ENCODE measurements at regions not wholly inside any gene's neighbourhood (a gene's known extent, or its start where the extent isn't known, plus 50 kb on each side); places are given as distances from the start of the nearest gene placed in this dataset.

DNA sequence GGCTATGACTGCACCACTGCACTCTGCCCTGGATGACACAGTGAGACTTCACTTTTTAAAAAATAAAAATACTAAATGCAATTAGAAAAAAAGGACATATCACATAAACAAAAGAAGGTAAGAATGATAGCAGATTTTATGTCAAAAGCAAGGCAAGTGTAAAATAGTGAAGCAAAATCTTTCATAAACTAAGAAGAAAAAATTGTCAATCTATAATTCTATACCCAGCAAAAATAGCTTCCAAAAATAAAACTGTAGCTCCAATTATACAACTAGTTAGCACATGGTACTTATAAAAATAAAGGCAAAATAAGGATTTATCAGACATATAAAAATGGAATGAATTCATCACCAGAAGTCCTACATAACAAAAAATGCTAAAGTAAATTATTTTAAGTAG lies 85.4 kb upstream of the SVIL start (continued):
- no peak for TF ChIP-seq NFIC (IDR thresholded peaks at IDR 0.05; ENCODE audit: low read depth, low read length)

DNA sequence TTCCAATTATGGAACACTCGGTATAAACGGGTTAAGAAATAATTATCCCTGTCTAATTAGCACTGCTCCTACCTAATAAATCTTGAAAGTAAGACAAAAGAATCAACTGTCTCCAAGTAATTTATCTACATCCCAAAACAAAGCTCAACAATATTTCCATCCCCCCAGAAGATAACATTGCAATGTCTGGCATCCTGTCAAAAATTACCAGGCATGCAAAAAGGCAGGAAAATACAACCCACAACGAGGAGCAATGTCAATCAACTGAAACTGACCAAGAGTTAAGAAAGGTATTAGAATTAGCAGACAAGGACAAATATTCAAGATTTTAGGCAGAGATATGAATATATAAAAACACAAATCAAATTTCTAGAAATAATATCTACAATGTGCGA lies 84.5 kb upstream of the SVIL start:
- no peaks in the 10 kb centered on the region for H3K79me2 ChIP-seq (ENCODE audit: control insufficient read depth, insufficient read depth, low read length)
- H3K9me3 ChIP-seq (replicated peaks; ENCODE audit: control insufficient read depth, insufficient read depth, low read length) = no peaks in the 10 kb centered on the region; the same call in 2 of the 3 replicates
- CTCF ChIA-PET = interaction anchor here (1.1 to 1.5 kb wide), 3 partner anchors 10 to 185 kb away, joined by 3 to 7 read pairs (median 4); no protein-coding TSS in a partner anchor
- intact Hi-C loops (cut with micrococcal nuclease; ENCODE audit: unreplicated experiment) = no loop called here
- no peak for DNase-seq (ENCODE audit: low read depth, low spot score)
- no peaks in the 10 kb centered on the region for H4K20me1 ChIP-seq (ENCODE audit: control insufficient read depth, insufficient read depth)
- TF ChIP-seq ZBED1 (IDR thresholded peaks at IDR 0.05; ENCODE audit: borderline replicate concordance) = no peak
- TF ChIP-seq ZSCAN29 (IDR thresholded peaks at IDR 0.05) = no peak
- no peak for TF ChIP-seq MYB (IDR thresholded peaks at IDR 0.05; ENCODE audit: borderline replicate concordance, low read depth, low read length)
- TF ChIP-seq PAX5 (IDR thresholded peaks at IDR 0.05; ENCODE audit: borderline replicate concordance, low read depth, low read length) = no peak
- TF ChIP-seq, protein P1, sequence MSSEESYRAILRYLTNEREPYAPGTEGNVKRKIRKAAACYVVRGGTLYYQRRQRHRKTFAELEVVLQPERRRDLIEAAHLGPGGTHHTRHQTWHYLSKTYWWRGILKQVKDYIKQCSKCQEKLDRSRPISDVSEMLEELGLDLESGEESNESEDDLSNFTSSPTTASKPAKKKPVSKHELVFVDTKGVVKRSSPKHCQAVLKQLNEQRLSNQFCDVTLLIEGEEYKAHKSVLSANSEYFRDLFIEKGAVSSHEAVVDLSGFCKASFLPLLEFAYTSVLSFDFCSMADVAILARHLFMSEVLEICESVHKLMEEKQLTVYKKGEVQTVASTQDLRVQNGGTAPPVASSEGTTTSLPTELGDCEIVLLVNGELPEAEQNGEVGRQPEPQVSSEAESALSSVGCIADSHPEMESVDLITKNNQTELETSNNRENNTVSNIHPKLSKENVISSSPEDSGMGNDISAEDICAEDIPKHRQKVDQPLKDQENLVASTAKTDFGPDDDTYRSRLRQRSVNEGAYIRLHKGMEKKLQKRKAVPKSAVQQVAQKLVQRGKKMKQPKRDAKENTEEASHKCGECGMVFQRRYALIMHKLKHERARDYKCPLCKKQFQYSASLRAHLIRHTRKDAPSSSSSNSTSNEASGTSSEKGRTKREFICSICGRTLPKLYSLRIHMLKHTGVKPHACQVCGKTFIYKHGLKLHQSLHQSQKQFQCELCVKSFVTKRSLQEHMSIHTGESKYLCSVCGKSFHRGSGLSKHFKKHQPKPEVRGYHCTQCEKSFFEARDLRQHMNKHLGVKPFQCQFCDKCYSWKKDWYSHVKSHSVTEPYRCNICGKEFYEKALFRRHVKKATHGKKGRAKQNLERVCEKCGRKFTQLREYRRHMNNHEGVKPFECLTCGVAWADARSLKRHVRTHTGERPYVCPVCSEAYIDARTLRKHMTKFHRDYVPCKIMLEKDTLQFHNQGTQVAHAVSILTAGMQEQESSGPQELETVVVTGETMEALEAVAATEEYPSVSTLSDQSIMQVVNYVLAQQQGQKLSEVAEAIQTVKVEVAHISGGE (CRISPR knock-in tag; IDR thresholded peaks at IDR 0.05) = no peak
- no peak for TF ChIP-seq GABPA (IDR thresholded peaks at IDR 0.05; ENCODE audit: low read depth)
- TF ChIP-seq, protein P2, sequence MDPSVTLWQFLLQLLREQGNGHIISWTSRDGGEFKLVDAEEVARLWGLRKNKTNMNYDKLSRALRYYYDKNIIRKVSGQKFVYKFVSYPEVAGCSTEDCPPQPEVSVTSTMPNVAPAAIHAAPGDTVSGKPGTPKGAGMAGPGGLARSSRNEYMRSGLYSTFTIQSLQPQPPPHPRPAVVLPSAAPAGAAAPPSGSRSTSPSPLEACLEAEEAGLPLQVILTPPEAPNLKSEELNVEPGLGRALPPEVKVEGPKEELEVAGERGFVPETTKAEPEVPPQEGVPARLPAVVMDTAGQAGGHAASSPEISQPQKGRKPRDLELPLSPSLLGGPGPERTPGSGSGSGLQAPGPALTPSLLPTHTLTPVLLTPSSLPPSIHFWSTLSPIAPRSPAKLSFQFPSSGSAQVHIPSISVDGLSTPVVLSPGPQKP (IDR thresholded peaks at IDR 0.05; ENCODE audit: low read depth, low read length) = no peak
- TF ChIP-seq, protein P3, sequence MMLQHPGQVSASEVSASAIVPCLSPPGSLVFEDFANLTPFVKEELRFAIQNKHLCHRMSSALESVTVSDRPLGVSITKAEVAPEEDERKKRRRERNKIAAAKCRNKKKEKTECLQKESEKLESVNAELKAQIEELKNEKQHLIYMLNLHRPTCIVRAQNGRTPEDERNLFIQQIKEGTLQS (IDR thresholded peaks at IDR 0.05; ENCODE audit: borderline replicate concordance, extremely low read depth, low read depth, low read length) = no peak
- no peak for TF ChIP-seq POLR2A (IDR thresholded peaks at IDR 0.05; ENCODE audit: low read depth, low read length)
- TF ChIP-seq ESRRA (IDR thresholded peaks at IDR 0.05; ENCODE audit: low read length) = no peak
- TF ChIP-seq MEF2B (IDR thresholded peaks at IDR 0.05; ENCODE audit: partially characterized antibody, poor library complexity, severe bottlenecking) = no peak
- no peak for TF ChIP-seq NFXL1 (IDR thresholded peaks at IDR 0.05; ENCODE audit: borderline replicate concordance)
- TF ChIP-seq, protein P4, sequence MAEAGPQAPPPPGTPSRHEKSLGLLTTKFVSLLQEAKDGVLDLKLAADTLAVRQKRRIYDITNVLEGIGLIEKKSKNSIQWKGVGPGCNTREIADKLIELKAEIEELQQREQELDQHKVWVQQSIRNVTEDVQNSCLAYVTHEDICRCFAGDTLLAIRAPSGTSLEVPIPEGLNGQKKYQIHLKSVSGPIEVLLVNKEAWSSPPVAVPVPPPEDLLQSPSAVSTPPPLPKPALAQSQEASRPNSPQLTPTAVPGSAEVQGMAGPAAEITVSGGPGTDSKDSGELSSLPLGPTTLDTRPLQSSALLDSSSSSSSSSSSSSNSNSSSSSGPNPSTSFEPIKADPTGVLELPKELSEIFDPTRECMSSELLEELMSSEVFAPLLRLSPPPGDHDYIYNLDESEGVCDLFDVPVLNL (IDR thresholded peaks at IDR 0.05; ENCODE audit: low read depth, low read length) = no peak
- no peak for TF ChIP-seq TARDBP (IDR thresholded peaks at IDR 0.05; ENCODE audit: borderline replicate concordance)
- RAD21 ChIA-PET (ENCODE audit: unreplicated experiment) = no interaction called here
- no peak overlapping the region for H3K9ac ChIP-seq (ENCODE audit: control insufficient read depth, insufficient read depth, low read length)
- H3K4me3 ChIP-seq = no peak overlapping the region
- ATAC-seq = no peak
- SMC1A ChIA-PET (ENCODE audit: uncharacterized antibody, unreplicated experiment) = interaction anchor here (1.1 to 1.6 kb wide), 2 partner anchors 19 to 27 kb away, joined by 4 to 5 read pairs; no protein-coding TSS in a partner anchor
- FAIRE-seq = no peak
- no TSS peak for BruUV-seq (replicated peaks)
- H3K36me3 ChIP-seq (ENCODE audit: control insufficient read depth in 2 of 2, insufficient read depth in 2 of 2, low read length in 1 of 2) = no peaks in the 10 kb centered on the region
- no peak overlapping the region for H3K4me2 ChIP-seq (ENCODE audit: control insufficient read depth, insufficient read depth)
- H3K27ac ChIP-seq (ENCODE audit: control insufficient read depth, insufficient read depth) = no peak overlapping the region
- in situ Hi-C loops (cut with MboI) = no loop called here
- POLR2A ChIA-PET = no interaction called here
- H3K4me1 ChIP-seq (ENCODE audit: control insufficient read depth, insufficient read depth, low read length) = no peaks in the 10 kb centered on the region
- H2AFZ ChIP-seq (ENCODE audit: control insufficient read depth, low read depth, low read length) = no peak overlapping the region
- H3K27me3 ChIP-seq (replicated peaks in 1 of 2; ENCODE audit: control insufficient read depth in 2 of 2, insufficient read depth in 2 of 2, low read length in 1 of 2) = no peaks in the 10 kb centered on the region
- WGBS (ENCODE audit: insufficient coverage, insufficient replicate concordance, low lambda C conversion rate, missing lambda C conversion rate) = 9% methylated on average over 4 of the region's 4 CpGs
